Glutamatergic neuron (in vitro differentiated cells): ENCODE measurements at regions not wholly inside any gene's neighbourhood (a gene's known extent, or its start where the extent isn't known, plus 50 kb on each side); places are given as distances from the start of the nearest gene placed in this dataset.

Source experiments
- DNase-seq: peaks from one replicate; pipeline ENCODE4 v3.0.0; 2022
- H3K27ac Mint-ChIP-seq: one replicate; pipeline ENCODE4 v1.8.0; 2020; ENCODE audit warnings: mild to moderate bottlenecking, mixed read lengths, inconsistent platforms; ENCODE audit not compliant: unreplicated experiment
- H3K27me3 Mint-ChIP-seq: one replicate; pipeline ENCODE4 v1.8.0; 2020; ENCODE audit warnings: mild to moderate bottlenecking, moderate library complexity, mixed read lengths, inconsistent platforms; ENCODE audit not compliant: unreplicated experiment
- H3K36me3 Mint-ChIP-seq: one replicate; pipeline ENCODE4 v1.8.0; 2020; ENCODE audit warnings: mild to moderate bottlenecking, mixed read lengths, inconsistent platforms; ENCODE audit not compliant: unreplicated experiment
- H3K4me1 Mint-ChIP-seq: one replicate; pipeline ENCODE4 v1.8.0; 2020; ENCODE audit warnings: mild to moderate bottlenecking, low read depth, mixed read lengths, inconsistent platforms; ENCODE audit not compliant: unreplicated experiment
- H3K4me3 Mint-ChIP-seq: one replicate; pipeline ENCODE4 v1.8.0; 2020; ENCODE audit warnings: mild to moderate bottlenecking, mixed read lengths, inconsistent platforms; ENCODE audit not compliant: unreplicated experiment
- H3K9me3 Mint-ChIP-seq: one replicate; pipeline ENCODE4 v1.8.0; 2020; ENCODE audit warnings: mild to moderate bottlenecking, moderate library complexity, mixed read lengths, inconsistent platforms; ENCODE audit not compliant: unreplicated experiment
- CTCF ChIP-seq: fragments of 200-600 bp; sonication (generic); IDR thresholded peaks from one replicate; pipeline ENCODE4 v1.5.0; 2021; ENCODE audit not compliant: partially characterized antibody, unreplicated experiment

DNA sequence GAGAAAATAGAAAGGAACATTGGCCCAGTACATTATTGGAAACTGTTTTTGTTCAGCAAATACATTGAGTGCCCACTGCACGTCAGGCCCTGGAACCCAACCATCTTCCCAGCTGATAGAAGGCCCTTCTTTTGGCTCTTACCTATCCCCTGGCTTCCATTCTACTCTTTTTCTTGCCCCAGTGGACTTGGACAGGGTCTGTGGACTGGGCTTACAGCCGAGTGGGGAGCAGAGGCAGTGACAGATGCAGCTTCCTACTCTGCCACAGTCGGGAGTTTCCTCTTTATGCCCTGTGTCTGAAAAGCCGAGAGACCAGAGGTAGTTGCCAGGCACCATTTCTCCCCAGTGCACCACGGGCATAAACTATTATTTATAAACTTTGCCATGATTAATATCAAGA is 70.4 kb downstream of the ARHGAP35 start:
- H3K4me1 Mint-ChIP-seq, result peaks cover 27% of the 10 kb centered on the region
- peaks cover 2% of the 10 kb centered on the region for H3K9me3 Mint-ChIP-seq
- no peak for DNase-seq
- peaks cover 2% of the 10 kb centered on the region for H3K27me3 Mint-ChIP-seq
- no peak for TF ChIP-seq CTCF
- H3K4me3 Mint-ChIP-seq, result no peak overlapping the region
- H3K27ac Mint-ChIP-seq, result peak overlapping the region; percentile 44
- no peaks in the 10 kb centered on the region for H3K36me3 Mint-ChIP-seq

DNA sequence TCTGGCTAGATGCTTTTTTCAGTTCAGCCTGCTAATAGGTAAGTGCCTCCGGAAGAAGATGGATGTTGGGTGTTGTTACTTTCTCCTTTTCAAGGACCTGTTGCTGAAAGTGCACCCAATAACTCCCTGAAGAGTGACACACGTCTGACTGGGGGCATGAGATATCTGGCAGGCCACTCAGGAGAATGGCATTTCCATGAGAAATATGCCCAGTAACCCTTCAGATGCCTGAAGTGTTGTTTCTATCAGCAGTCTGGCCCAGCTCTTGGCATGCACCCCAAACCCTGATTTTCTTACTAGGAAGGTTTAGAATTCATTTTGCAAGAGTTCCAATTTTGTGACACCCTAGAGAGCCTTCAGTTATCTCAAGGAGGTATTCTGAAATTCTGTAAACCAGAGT is 71.5 kb downstream of the ARHGAP35 start:
- no peak for TF ChIP-seq CTCF
- Mint-ChIP-seq H3K4me1 (peaks cover 16% of the 10 kb centered on the region), H3K36me3 (no peaks in the 10 kb centered on the region), H3K9me3 (peaks cover 4% of the 10 kb centered on the region), H3K4me3 (no peak overlapping the region), H3K27me3 (peaks cover 2% of the 10 kb centered on the region), H3K27ac (no peak overlapping the region)
- no peak for DNase-seq

DNA sequence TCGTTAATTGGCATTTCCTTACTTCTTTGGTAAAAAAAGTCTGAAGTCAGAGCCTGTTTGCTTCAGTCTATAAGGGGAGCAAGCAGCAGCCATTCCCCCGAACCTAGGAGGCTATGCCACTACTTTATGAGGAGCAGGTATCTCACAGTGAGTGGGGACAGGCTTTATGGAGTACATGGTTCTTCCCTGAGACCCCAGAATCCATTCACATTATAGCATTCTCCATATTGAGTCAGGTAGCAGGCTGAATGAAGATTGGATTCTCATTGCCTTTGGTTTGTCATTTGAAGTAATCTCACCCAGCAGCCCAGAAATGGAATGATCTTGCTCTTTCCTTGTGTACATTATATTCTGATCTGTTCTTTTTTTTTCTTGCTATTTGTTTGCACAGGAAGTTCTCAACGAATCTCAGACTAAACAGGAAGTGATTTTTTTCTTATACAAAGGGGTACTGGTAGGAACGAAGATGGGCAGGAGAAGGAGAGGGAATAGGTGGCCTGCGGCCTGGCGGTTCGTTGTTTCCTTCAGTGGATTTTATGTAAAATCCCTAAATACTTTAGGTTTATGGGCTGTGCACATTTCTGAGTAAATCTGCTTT is 74.4 kb downstream of the ARHGAP35 start:
- Mint-ChIP-seq H3K9me3 (peaks cover 7% of the 10 kb centered on the region), H3K36me3 (no peaks in the 10 kb centered on the region), H3K27ac (no peak overlapping the region), H3K4me3 (no peak overlapping the region), H3K27me3 (peaks cover 5% of the 10 kb centered on the region), H3K4me1 (peaks cover 8% of the 10 kb centered on the region)
- DNase-seq, result no peak
- TF ChIP-seq CTCF, result no peak

- peaks cover 43% of the 10 kb centered on the region for H3K4me1 Mint-ChIP-seq
- peak overlapping the region; percentile 80 for H3K4me3 Mint-ChIP-seq
- no peaks in the 10 kb centered on the region for H3K36me3 Mint-ChIP-seq
- no peak for DNase-seq
- peaks cover 13% of the 10 kb centered on the region for H3K27me3 Mint-ChIP-seq
- TF ChIP-seq CTCF, result no peak
- peak overlapping the region; percentile 99 for H3K27ac Mint-ChIP-seq
- H3K9me3 Mint-ChIP-seq, result peaks cover 19% of the 10 kb centered on the region
These were observed 76.3 kb upstream of the NPAS1 start for GRCh38 chr19:46943150-46943946.

- H3K4me1 Mint-ChIP-seq, result peaks cover 47% of the 10 kb centered on the region
- no peak for TF ChIP-seq CTCF
- no peak for DNase-seq
- peaks cover 14% of the 10 kb centered on the region for H3K27me3 Mint-ChIP-seq
- H3K9me3 Mint-ChIP-seq, result peaks cover 19% of the 10 kb centered on the region
- H3K27ac Mint-ChIP-seq, result peak overlapping the region; percentile 99
- H3K36me3 Mint-ChIP-seq, result no peaks in the 10 kb centered on the region
- H3K4me3 Mint-ChIP-seq, result peak overlapping the region; percentile 84
These were observed 75.4 kb upstream of the NPAS1 start for GRCh38 chr19:46944123-46944748.
